ENCODE measurements at regions not wholly inside any gene's neighbourhood (a gene's known extent, or its start where the extent isn't known, plus 50 kb on each side); places are given as distances from the start of the nearest gene placed in this dataset.
A peak's percentile ranks its signal among the peaks of the same experiment; 100 is the strongest.

- Histone ChIP-seq H3K36me3 (ENCODE audit: control insufficient read depth in 2 of 3, insufficient read depth in 3 of 3, low read length in 3 of 3) (no peaks in the 10 kb centered on the region), H3K4me1 (ENCODE audit: control insufficient read depth in 2 of 2, insufficient read depth in 2 of 2, low read length in 2 of 2) (peaks cover 0 to 7% of the 10 kb centered on the region in 2 donors), H3K4me3 (ENCODE audit: low read length) (no peak overlapping the region), H3K9me3 (ENCODE audit: control insufficient read depth in 2 of 3, low read length in 3 of 3) (no peaks in the 10 kb centered on the region), H3K27ac (ENCODE audit: low read depth, low read length) (no peak overlapping the region), H3K27me3 (ENCODE audit: control insufficient read depth in 2 of 2, insufficient read depth in 2 of 2, low read length in 2 of 2) (no peaks in the 10 kb centered on the region)
- ATAC-seq (no peak), DNase-seq (no peak)
- Mint-ChIP-seq H3K4me1 (peaks cover 0 to 20% (median 16%) of the 10 kb centered on the region in 7 donors), H3K36me3 (peaks cover 0 to 4% (median 0%) of the 10 kb centered on the region in 5 donors), H3K27me3 (no peaks in the 10 kb centered on the region), H3K4me3 (peak overlapping the region in 1 of 10 donors; percentile 6), H3K9me3 (peaks cover 0 to 6% (median 2%) of the 10 kb centered on the region in 11 donors), H3K27ac (peak overlapping the region in 2 of 9 donors; percentile 2 to 60)
- CTCF ChIA-PET: no interaction called here
- POLR2A ChIA-PET: no interaction called here
- intact Hi-C loops (cut with micrococcal nuclease): loop anchor here in 1 of 2 donors (2.0 kb wide), 1 partner anchor 18 kb away; no protein-coding TSS in a partner anchor
Measured at GRCh38 chr9:31471010-31471409, 913.4 kb upstream of the ACO1 start.

DNA sequence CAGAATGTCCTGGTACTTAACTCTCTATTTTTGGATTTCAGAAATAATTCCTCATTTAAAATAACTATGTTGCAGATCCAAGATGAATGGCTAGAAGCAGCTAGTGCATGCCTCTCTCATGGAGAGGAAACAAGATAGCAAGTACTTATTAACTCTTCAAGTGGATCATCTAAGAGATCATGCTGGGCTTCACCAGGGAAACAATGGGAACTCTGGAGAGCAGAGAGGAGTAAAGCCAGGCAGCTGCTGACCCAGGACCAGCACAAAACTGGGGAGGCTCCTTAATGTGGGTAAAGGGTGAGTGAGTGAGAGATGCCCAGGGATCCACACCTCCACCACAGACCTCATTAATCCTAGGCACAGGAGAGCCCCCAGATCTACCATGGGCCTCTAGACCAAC is 897.8 kb upstream of the ACO1 start:
- Mint-ChIP-seq H3K36me3 (no peaks in the 10 kb centered on the region), H3K4me1 (peaks cover 0 to 16% (median 0%) of the 10 kb centered on the region in 7 donors), H3K27me3 (no peaks in the 10 kb centered on the region), H3K27ac (peak overlapping the region in 1 of 9 donors; percentile 76), H3K4me3 (no peak overlapping the region), H3K9me3 (peaks cover 0 to 3% (median 0%) of the 10 kb centered on the region in 11 donors)
- DNase-seq (no peak), ATAC-seq (no peak)
- no peak overlapping the region for H3K27ac ChIP-seq (ENCODE audit: low read depth, low read length)
- H3K4me3 ChIP-seq (ENCODE audit: low read length): no peak overlapping the region
- ChIA-PET CTCF (no interaction called here), POLR2A (no interaction called here)
- intact Hi-C loops (cut with micrococcal nuclease): no loop called here
- no peaks in the 10 kb centered on the region for H3K4me1 ChIP-seq (ENCODE audit: control insufficient read depth in 2 of 2, insufficient read depth in 2 of 2, low read length in 2 of 2)
- no peaks in the 10 kb centered on the region for H3K27me3 ChIP-seq (ENCODE audit: control insufficient read depth in 2 of 2, insufficient read depth in 2 of 2, low read length in 2 of 2)
- no peaks in the 10 kb centered on the region for H3K9me3 ChIP-seq (ENCODE audit: control insufficient read depth in 2 of 3, low read length in 3 of 3)
- no peaks in the 10 kb centered on the region for H3K36me3 ChIP-seq (ENCODE audit: control insufficient read depth in 2 of 3, insufficient read depth in 3 of 3, low read length in 3 of 3)

DNA sequence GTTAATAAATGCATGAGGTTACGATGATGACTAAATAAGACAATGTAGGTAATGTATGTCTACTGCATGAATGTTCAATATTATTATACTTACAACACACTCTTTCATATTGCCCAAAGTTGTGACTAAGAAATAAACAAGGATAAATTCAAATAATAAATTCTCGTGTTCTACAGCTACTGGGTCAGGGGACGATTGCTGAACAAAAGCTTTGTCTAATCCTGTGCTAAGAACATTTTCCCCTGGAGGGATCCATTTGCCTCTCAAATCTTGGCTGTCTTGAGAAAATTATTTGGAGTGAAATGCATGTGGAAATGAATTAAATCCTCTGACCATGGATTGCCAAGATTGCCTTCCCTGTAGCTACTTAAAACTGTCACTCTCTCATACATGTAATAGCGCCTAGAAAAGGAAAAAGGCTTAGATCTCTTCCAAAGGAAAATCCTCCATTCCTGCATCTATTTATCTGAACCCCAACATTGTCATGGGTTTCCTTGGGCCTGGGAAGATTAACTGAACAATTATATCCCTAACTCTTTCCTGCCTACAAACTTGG is 893.8 kb upstream of the ACO1 start:
- no peak overlapping the region for H3K4me3 ChIP-seq (ENCODE audit: low read length)
- no peaks in the 10 kb centered on the region for H3K4me1 ChIP-seq (ENCODE audit: control insufficient read depth in 2 of 2, insufficient read depth in 2 of 2, low read length in 2 of 2)
- intact Hi-C loops (cut with micrococcal nuclease): no loop called here
- Mint-ChIP-seq H3K9me3 (peaks cover 0 to 3% (median 1%) of the 10 kb centered on the region in 11 donors), H3K4me1 (peaks cover 0 to 8% (median 0%) of the 10 kb centered on the region in 7 donors), H3K27me3 (no peaks in the 10 kb centered on the region), H3K36me3 (peaks cover 0 to 3% (median 0%) of the 10 kb centered on the region in 5 donors), H3K27ac (peak overlapping the region in 1 of 9 donors; percentile 4), H3K4me3 (no peak overlapping the region)
- DNase-seq: no peak
- POLR2A ChIA-PET: no interaction called here
- no peak for ATAC-seq
- H3K36me3 ChIP-seq (ENCODE audit: control insufficient read depth in 2 of 3, insufficient read depth in 3 of 3, low read length in 3 of 3): no peaks in the 10 kb centered on the region
- CTCF ChIA-PET: no interaction called here
- H3K9me3 ChIP-seq (ENCODE audit: control insufficient read depth in 2 of 3, low read length in 3 of 3): no peaks in the 10 kb centered on the region
- no peak overlapping the region for H3K27ac ChIP-seq (ENCODE audit: low read depth, low read length)
- no peaks in the 10 kb centered on the region for H3K27me3 ChIP-seq (ENCODE audit: control insufficient read depth in 2 of 2, insufficient read depth in 2 of 2, low read length in 2 of 2)

DNA sequence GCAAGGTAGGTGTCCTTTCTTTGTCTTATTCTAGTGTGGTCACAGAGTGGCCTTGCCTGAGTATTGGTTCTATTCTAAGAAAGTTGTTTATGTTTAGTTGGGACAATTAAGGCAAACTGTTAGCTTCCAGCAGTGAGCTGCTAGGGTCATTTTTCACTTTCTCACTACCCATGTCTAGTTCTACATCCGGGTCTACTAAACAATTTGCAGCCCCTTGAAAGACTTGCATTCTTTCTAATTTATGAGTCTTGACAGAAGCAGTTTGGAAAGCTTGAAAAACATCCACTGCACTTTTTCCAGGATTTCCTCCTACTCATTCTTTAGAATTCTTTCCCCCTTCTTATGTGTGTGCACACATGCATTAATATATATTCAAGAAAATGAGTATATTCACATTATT is 892.2 kb upstream of the ACO1 start:
- intact Hi-C loops (cut with micrococcal nuclease): no loop called here
- no peak overlapping the region for H3K27ac Mint-ChIP-seq
- CTCF ChIA-PET: no interaction called here

GRCh38 chr9:31500422-31500821 is 884.0 kb upstream of the ACO1 start:
- peaks cover 0 to 22% (median 8%) of the 10 kb centered on the region in 11 donors for H3K9me3 Mint-ChIP-seq
- no peak for DNase-seq
- ATAC-seq: no peak
- Histone ChIP-seq H3K9me3 (ENCODE audit: control insufficient read depth in 2 of 3, low read length in 3 of 3) (no peaks in the 10 kb centered on the region), H3K4me3 (ENCODE audit: low read length) (no peak overlapping the region), H3K4me1 (ENCODE audit: control insufficient read depth in 2 of 2, insufficient read depth in 2 of 2, low read length in 2 of 2) (no peaks in the 10 kb centered on the region), H3K27me3 (ENCODE audit: control insufficient read depth in 2 of 2, insufficient read depth in 2 of 2, low read length in 2 of 2) (no peaks in the 10 kb centered on the region), H3K27ac (ENCODE audit: low read depth, low read length) (no peak overlapping the region), H3K36me3 (ENCODE audit: control insufficient read depth in 2 of 3, insufficient read depth in 3 of 3, low read length in 3 of 3) (no peaks in the 10 kb centered on the region)
- intact Hi-C loops (cut with micrococcal nuclease): no loop called here
- no peak overlapping the region for H3K4me3 Mint-ChIP-seq
- H3K4me1 Mint-ChIP-seq: peaks cover 0 to 8% (median 0%) of the 10 kb centered on the region in 7 donors
- H3K36me3 Mint-ChIP-seq: peaks cover 0 to 12% (median 3%) of the 10 kb centered on the region in 5 donors
- H3K27me3 Mint-ChIP-seq: no peaks in the 10 kb centered on the region
- H3K27ac Mint-ChIP-seq: peak overlapping the region in 2 of 9 donors; percentile 46 to 83
- ChIA-PET POLR2A (no interaction called here), CTCF (no interaction called here)

More for the DNA sequence above, 892.2 kb upstream of the ACO1 start:
- DNase-seq (no peak), ATAC-seq (no peak)
- H3K4me1 ChIP-seq (ENCODE audit: control insufficient read depth in 2 of 2, insufficient read depth in 2 of 2, low read length in 2 of 2): no peaks in the 10 kb centered on the region
- Mint-ChIP-seq H3K27me3 (no peaks in the 10 kb centered on the region), H3K4me3 (no peak overlapping the region), H3K4me1 (peaks cover 0 to 3% (median 0%) of the 10 kb centered on the region in 7 donors), H3K36me3 (peaks cover 0 to 12% (median 2%) of the 10 kb centered on the region in 5 donors), H3K9me3 (peaks cover 0 to 17% (median 4%) of the 10 kb centered on the region in 11 donors)
- H3K27ac ChIP-seq (ENCODE audit: low read depth, low read length): no peak overlapping the region
- POLR2A ChIA-PET: no interaction called here
- no peaks in the 10 kb centered on the region for H3K36me3 ChIP-seq (ENCODE audit: control insufficient read depth in 2 of 3, insufficient read depth in 3 of 3, low read length in 3 of 3)
- no peaks in the 10 kb centered on the region for H3K27me3 ChIP-seq (ENCODE audit: control insufficient read depth in 2 of 2, insufficient read depth in 2 of 2, low read length in 2 of 2)
- H3K4me3 ChIP-seq (ENCODE audit: low read length): no peak overlapping the region
- no peaks in the 10 kb centered on the region for H3K9me3 ChIP-seq (ENCODE audit: control insufficient read depth in 2 of 3, low read length in 3 of 3)

- Histone ChIP-seq H3K36me3 (ENCODE audit: control insufficient read depth in 2 of 3, insufficient read depth in 3 of 3, low read length in 3 of 3) (no peaks in the 10 kb centered on the region), H3K4me1 (ENCODE audit: control insufficient read depth in 2 of 2, insufficient read depth in 2 of 2, low read length in 2 of 2) (no peaks in the 10 kb centered on the region), H3K9me3 (ENCODE audit: control insufficient read depth in 2 of 3, low read length in 3 of 3) (no peaks in the 10 kb centered on the region), H3K4me3 (ENCODE audit: low read length) (no peak overlapping the region), H3K27ac (ENCODE audit: low read depth, low read length) (no peak overlapping the region), H3K27me3 (ENCODE audit: control insufficient read depth in 2 of 2, insufficient read depth in 2 of 2, low read length in 2 of 2) (no peaks in the 10 kb centered on the region)
- DNase-seq (peak in 4 of 9 donors; percentile 23 to 38 (median 29)), ATAC-seq (peak; percentile 63)
- intact Hi-C loops (cut with micrococcal nuclease): no loop called here
- POLR2A ChIA-PET: no interaction called here
- Mint-ChIP-seq H3K36me3 (peaks cover 0 to 4% (median 4%) of the 10 kb centered on the region in 5 donors), H3K27me3 (no peaks in the 10 kb centered on the region), H3K4me3 (no peak overlapping the region), H3K27ac (no peak overlapping the region), H3K9me3 (peaks cover 0 to 11% (median 4%) of the 10 kb centered on the region in 11 donors), H3K4me1 (peaks cover 0 to 18% (median 17%) of the 10 kb centered on the region in 7 donors)
- CTCF ChIA-PET: no interaction called here
Measured at GRCh38 chr9:31519011-31519410, 865.4 kb upstream of the ACO1 start.

- ATAC-seq: no peak
- no peaks in the 10 kb centered on the region for H3K36me3 ChIP-seq (ENCODE audit: control insufficient read depth in 2 of 3, insufficient read depth in 3 of 3, low read length in 3 of 3)
- H3K4me3 ChIP-seq (ENCODE audit: low read length): no peak overlapping the region
- POLR2A ChIA-PET: interaction anchor here (0.7 kb wide), 1 partner anchor 45 kb away, joined by 3 read pairs; no protein-coding TSS in a partner anchor
- intact Hi-C loops (cut with micrococcal nuclease): no loop called here
- Mint-ChIP-seq H3K4me1 (peaks cover 0 to 18% (median 17%) of the 10 kb centered on the region in 7 donors), H3K4me3 (no peak overlapping the region), H3K27ac (no peak overlapping the region), H3K9me3 (peaks cover 0 to 9% (median 3%) of the 10 kb centered on the region in 11 donors), H3K27me3 (no peaks in the 10 kb centered on the region), H3K36me3 (peaks cover 0 to 4% (median 4%) of the 10 kb centered on the region in 5 donors)
- H3K27ac ChIP-seq (ENCODE audit: low read depth, low read length): no peak overlapping the region
- CTCF ChIA-PET: no interaction called here
- no peaks in the 10 kb centered on the region for H3K4me1 ChIP-seq (ENCODE audit: control insufficient read depth in 2 of 2, insufficient read depth in 2 of 2, low read length in 2 of 2)
- H3K27me3 ChIP-seq (ENCODE audit: control insufficient read depth in 2 of 2, insufficient read depth in 2 of 2, low read length in 2 of 2): no peaks in the 10 kb centered on the region
- H3K9me3 ChIP-seq (ENCODE audit: control insufficient read depth in 2 of 3, low read length in 3 of 3): no peaks in the 10 kb centered on the region
- no peak for DNase-seq
Measured at GRCh38 chr9:31519424-31519823, 865.0 kb upstream of the ACO1 start.
